ENCODE measurements at regions not wholly inside any gene's neighbourhood (a gene's known extent, or its start where the extent isn't known, plus 50 kb on each side); places are given as distances from the start of the nearest gene placed in this dataset.

- H3K9me3 ChIP-seq, result no peaks in the 10 kb centered on the region
- intact Hi-C loops (cut with DNase I), result no loop called here
- no peak for DNase-seq
- H3K4me3 ChIP-seq, result no peak overlapping the region
- TF ChIP-seq CTCF (IDR thresholded peaks at IDR 0.05), result no peak
- no peak overlapping the region for H3K27ac ChIP-seq
- H3K27me3 ChIP-seq, result no peaks in the 10 kb centered on the region
- no peaks in the 10 kb centered on the region for H3K4me1 ChIP-seq
- no peaks in the 10 kb centered on the region for H3K36me3 ChIP-seq
- no peak overlapping the region for H3K9ac ChIP-seq (ENCODE audit: low read depth in 2 of 2, low read length in 2 of 2)
Observed at GRCh38 chr2:12515871-12516270, 200.9 kb upstream of the TRIB2 start.

- H3K4me1 ChIP-seq, result no peaks in the 10 kb centered on the region
- no peak overlapping the region for H3K4me3 ChIP-seq
Observed at GRCh38 chr2:12533337-12534005, 183.3 kb upstream of the TRIB2 start.

GRCh38 chr2:12534646-12535263, 182.0 kb upstream of the TRIB2 start:
- Histone ChIP-seq H3K27me3 (no peaks in the 10 kb centered on the region), H3K27ac (no peak overlapping the region), H3K4me1 (no peaks in the 10 kb centered on the region), H3K4me3 (no peak overlapping the region), H3K36me3 (no peaks in the 10 kb centered on the region), H3K9ac (ENCODE audit: low read depth in 2 of 2, low read length in 2 of 2) (no peak overlapping the region), H3K9me3 (no peaks in the 10 kb centered on the region)
- intact Hi-C loops (cut with DNase I), result no loop called here
- DNase-seq, result no peak
- TF ChIP-seq CTCF (IDR thresholded peaks at IDR 0.05), result no peak

More at GRCh38 chr2:12533337-12534005, 183.3 kb upstream of the TRIB2 start:
- no peak for TF ChIP-seq CTCF (IDR thresholded peaks at IDR 0.05)
- no peak overlapping the region for H3K27ac ChIP-seq
- no peak overlapping the region for H3K9ac ChIP-seq (ENCODE audit: low read depth in 2 of 2, low read length in 2 of 2)
- DNase-seq, result no peak
- no peaks in the 10 kb centered on the region for H3K27me3 ChIP-seq
- no peaks in the 10 kb centered on the region for H3K9me3 ChIP-seq
- H3K36me3 ChIP-seq, result no peaks in the 10 kb centered on the region
- intact Hi-C loops (cut with DNase I), result no loop called here

DNA sequence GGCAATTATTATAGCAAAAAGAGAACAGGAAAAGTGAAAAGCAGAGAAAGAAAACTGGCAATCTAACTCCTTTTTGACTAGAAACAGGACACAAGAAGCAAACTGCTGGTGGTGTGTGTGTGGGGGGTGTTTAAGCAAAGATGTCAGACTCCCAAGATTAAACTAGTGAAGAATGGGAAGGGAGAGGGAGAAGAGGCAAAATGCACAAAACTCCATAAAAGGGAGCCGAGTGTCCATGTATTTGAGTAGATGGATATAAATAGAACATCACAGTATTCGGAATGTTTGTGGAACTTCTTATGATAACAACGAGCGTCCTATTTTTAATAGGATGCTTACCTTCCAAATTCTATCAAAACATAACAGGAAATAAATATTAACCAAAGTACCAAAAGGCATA, 179.8 kb upstream of the TRIB2 start:
- Histone ChIP-seq H3K4me3 (no peak overlapping the region), H3K27me3 (no peaks in the 10 kb centered on the region), H3K9ac (ENCODE audit: low read depth in 2 of 2, low read length in 2 of 2) (no peak overlapping the region), H3K4me1 (no peaks in the 10 kb centered on the region), H3K27ac (no peak overlapping the region), H3K9me3 (no peaks in the 10 kb centered on the region), H3K36me3 (no peaks in the 10 kb centered on the region)
- intact Hi-C loops (cut with DNase I), result no loop called here
- TF ChIP-seq CTCF (IDR thresholded peaks at IDR 0.05), result no peak
- DNase-seq, result no peak

GRCh38 chr2:12538138-12538694, 178.5 kb upstream of the TRIB2 start:
- Histone ChIP-seq H3K27ac (no peak overlapping the region), H3K27me3 (no peaks in the 10 kb centered on the region), H3K4me3 (no peak overlapping the region), H3K36me3 (no peaks in the 10 kb centered on the region), H3K9ac (ENCODE audit: low read depth in 2 of 2, low read length in 2 of 2) (no peak overlapping the region), H3K4me1 (no peaks in the 10 kb centered on the region), H3K9me3 (no peaks in the 10 kb centered on the region)
- DNase-seq, result no peak
- intact Hi-C loops (cut with DNase I), result no loop called here
- TF ChIP-seq CTCF (IDR thresholded peaks at IDR 0.05), result no peak

All from colonic mucosa (tissue), 4 donors.